ENCODE measurements at regions not wholly inside any gene's neighbourhood (a gene's known extent, or its start where the extent isn't known, plus 50 kb on each side); places are given as distances from the start of the nearest gene placed in this dataset.
A peak's percentile ranks its signal among the peaks of the same experiment; 100 is the strongest.

- in situ Hi-C loops (cut with HindIII; ENCODE audit: low sequenced_read_pairs), result no loop called here
- no peak for TF ChIP-seq CTCF (IDR thresholded peaks at IDR 0.05; ENCODE audit: low read depth, low read length)
These were observed 75.4 kb upstream of the PPARA start for GRCh38 chr22:46074771-46075551.

GRCh38 chr22:46075764-46076531, 74.4 kb upstream of the PPARA start:
- in situ Hi-C loops (cut with HindIII; ENCODE audit: low sequenced_read_pairs), result no loop called here
- H3K4me3 ChIP-seq (ENCODE audit: low read depth, low read length), result peak overlapping the region; percentile 86
- no peak for TF ChIP-seq CTCF (IDR thresholded peaks at IDR 0.05; ENCODE audit: low read depth, low read length)

More at GRCh38 chr22:46074771-46075551, 75.4 kb upstream of the PPARA start:
- peak; percentile 32 for DNase-seq (ENCODE audit: low read depth, low spot score)
- H3K4me3 ChIP-seq (ENCODE audit: low read depth, low read length), result peak overlapping the region; percentile 86

GRCh38 chr22:46076651-46077339, 73.5 kb upstream of the PPARA start:
- DNase-seq (ENCODE audit: low read depth, low spot score), result no peak
- no peak for TF ChIP-seq CTCF (IDR thresholded peaks at IDR 0.05; ENCODE audit: low read depth, low read length)
- in situ Hi-C loops (cut with HindIII; ENCODE audit: low sequenced_read_pairs), result no loop called here
- H3K4me3 ChIP-seq (ENCODE audit: low read depth, low read length), result peak overlapping the region; percentile 86

More at GRCh38 chr22:46075764-46076531, 74.4 kb upstream of the PPARA start:
- DNase-seq (ENCODE audit: low read depth, low spot score), result no peak

- peak overlapping the region; percentile 86 for H3K4me3 ChIP-seq (ENCODE audit: low read depth, low read length)
- no peak for TF ChIP-seq CTCF (IDR thresholded peaks at IDR 0.05; ENCODE audit: low read depth, low read length)
- DNase-seq (ENCODE audit: low read depth, low spot score), result no peak
- in situ Hi-C loops (cut with HindIII; ENCODE audit: low sequenced_read_pairs), result no loop called here
These were observed 72.6 kb upstream of the PPARA start for GRCh38 chr22:46077669-46078099.

- TF ChIP-seq CTCF (IDR thresholded peaks at IDR 0.05; ENCODE audit: low read depth, low read length), result no peak
- DNase-seq (ENCODE audit: low read depth, low spot score), result no peak
- peak overlapping the region; percentile 86 for H3K4me3 ChIP-seq (ENCODE audit: low read depth, low read length)
- in situ Hi-C loops (cut with HindIII; ENCODE audit: low sequenced_read_pairs), result no loop called here
These were observed 71.9 kb upstream of the PPARA start for GRCh38 chr22:46078241-46079092.
